Esophagus muscularis mucosa (tissue), 4 donors: ENCODE measurements at regions not wholly inside any gene's neighbourhood (a gene's known extent, or its start where the extent isn't known, plus 50 kb on each side); places are given as distances from the start of the nearest gene placed in this dataset.

Source experiments
- DNase-seq: peaks from one replicate; pipeline ENCODE4 v3.0.0-alpha.2; 2017; ENCODE audit errors: extremely low spot score
- H3K27ac ChIP-seq, 4 donors: fragments of 200-600 bp; sonication (generic); replicated peaks in 1 of 4; 1 replicate in 3 of 4; 2 replicates in 1 of 4; pipeline ENCODE4 v1.5.1; 2016 to 2019; ENCODE audit warnings: mild to moderate bottlenecking in 1 of 4
- H3K27me3 ChIP-seq, 4 donors: fragments of 200-600 bp; sonication (generic); one replicate each; pipeline versions ENCODE4 v1.5.1 to v1.6.0; 2016 to 2019
- H3K36me3 ChIP-seq, 4 donors: fragments of 200-600 bp; sonication (generic); one replicate each; pipeline ENCODE4 v1.5.1; 2016 to 2019
- H3K4me1 ChIP-seq, 4 donors: fragments of 200-600 bp; sonication (generic); one replicate each; pipeline ENCODE4 v1.5.1; 2016 to 2019
- H3K4me3 ChIP-seq, 4 donors: fragments of 200-600 bp; sonication (generic); 1 replicate in 2 of 4; 2 replicates in 2 of 4; pipeline ENCODE4 v1.5.1; 2016 to 2019; ENCODE audit warnings: mild to moderate bottlenecking in 4 of 4, moderate library complexity in 1 of 4
- H3K9me3 ChIP-seq, 4 donors: fragments of 200-600 bp; sonication (generic); 1 replicate in 3 of 4; 2 replicates in 1 of 4; pipeline ENCODE4 v1.5.1; 2016 to 2019
- EP300 ChIP-seq: sonication (generic); formaldehyde crosslinking; IDR thresholded peaks from one replicate; pipeline ENCODE4 v1.6.1; 2017; ENCODE audit warnings: antibody characterized with exemption
- POLR2A ChIP-seq: fragments of 450-650 bp; IDR thresholded peaks from one replicate; pipeline ENCODE4 v1.6.1; 2017; ENCODE audit warnings: antibody characterized with exemption, moderate library complexity, mild to moderate bottlenecking, low read depth
- POLR2AphosphoS5 ChIP-seq, 2 donors: sonication (generic); formaldehyde crosslinking; IDR thresholded peaks; one replicate each; pipeline ENCODE4 v1.6.1; 2017; ENCODE audit warnings: antibody characterized with exemption in 2 of 2
- WGBS: methylation state at CpG from one replicate; pipeline ENCODE4 v1.1.5; 2018; 5-methylcytosine and 5-hydroxymethylcytosine counted together
- intact Hi-C: fragments of 100-400 bp; cut with DNase I; formaldehyde crosslinking; loops from one replicate; pipeline ENCODE4 v1.15.1; 2023
- TF ChIP-seq, protein P1 (sequence below), 3 experiments: fragments of 200-600 bp in 2 of 3; fragments of 450-650 bp in 1 of 3; sonication (generic) in 2 of 3; IDR thresholded peaks; one replicate each; pipeline ENCODE4 v1.5.1; 2017 to 2019; ENCODE audit warnings: antibody characterized with exemption in 3 of 3, mild to moderate bottlenecking in 2 of 3, moderate library complexity in 1 of 3

DNA sequence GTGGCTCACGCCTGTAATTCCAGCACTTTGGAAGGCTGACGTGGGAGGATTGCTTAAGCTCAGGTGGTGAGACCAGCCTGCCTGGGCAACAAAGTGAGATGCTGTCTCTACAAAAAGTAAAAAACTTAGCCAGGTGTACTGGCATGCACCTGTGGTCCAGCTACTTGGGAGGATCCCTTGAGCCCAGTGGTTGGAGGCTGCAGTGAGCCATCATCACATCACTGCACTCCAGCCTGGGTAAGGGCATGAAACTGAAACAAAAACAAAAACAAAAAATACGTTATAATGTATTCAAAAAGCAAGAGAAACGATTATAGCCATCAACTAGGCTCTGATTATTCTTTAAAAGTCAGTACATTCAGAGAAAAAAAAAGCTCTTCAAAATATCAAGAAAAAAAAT lies 62.5 kb downstream of the TCF20 start:
- H3K4me1 ChIP-seq: peaks cover 0 to 3% (median 1%) of the 10 kb centered on the region in 4 donors
- H3K9me3 ChIP-seq: no peaks in the 10 kb centered on the region
- H3K27me3 ChIP-seq: no peaks in the 10 kb centered on the region
- intact Hi-C loops: no loop called here
- H3K27ac ChIP-seq: no peak overlapping the region
- WGBS: 88% methylated on average over 4 of the region's 4 CpGs
- no peak overlapping the region for H3K4me3 ChIP-seq
- TF ChIP-seq EP300 (no peak), POLR2AphosphoS5 (IDR thresholded peaks at IDR 0.05) (no peak), POLR2A (no peak)
- TF ChIP-seq, protein P1, sequence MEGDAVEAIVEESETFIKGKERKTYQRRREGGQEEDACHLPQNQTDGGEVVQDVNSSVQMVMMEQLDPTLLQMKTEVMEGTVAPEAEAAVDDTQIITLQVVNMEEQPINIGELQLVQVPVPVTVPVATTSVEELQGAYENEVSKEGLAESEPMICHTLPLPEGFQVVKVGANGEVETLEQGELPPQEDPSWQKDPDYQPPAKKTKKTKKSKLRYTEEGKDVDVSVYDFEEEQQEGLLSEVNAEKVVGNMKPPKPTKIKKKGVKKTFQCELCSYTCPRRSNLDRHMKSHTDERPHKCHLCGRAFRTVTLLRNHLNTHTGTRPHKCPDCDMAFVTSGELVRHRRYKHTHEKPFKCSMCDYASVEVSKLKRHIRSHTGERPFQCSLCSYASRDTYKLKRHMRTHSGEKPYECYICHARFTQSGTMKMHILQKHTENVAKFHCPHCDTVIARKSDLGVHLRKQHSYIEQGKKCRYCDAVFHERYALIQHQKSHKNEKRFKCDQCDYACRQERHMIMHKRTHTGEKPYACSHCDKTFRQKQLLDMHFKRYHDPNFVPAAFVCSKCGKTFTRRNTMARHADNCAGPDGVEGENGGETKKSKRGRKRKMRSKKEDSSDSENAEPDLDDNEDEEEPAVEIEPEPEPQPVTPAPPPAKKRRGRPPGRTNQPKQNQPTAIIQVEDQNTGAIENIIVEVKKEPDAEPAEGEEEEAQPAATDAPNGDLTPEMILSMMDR (IDR thresholded peaks at IDR 0.05): no peak
- DNase-seq: no peak
- H3K36me3 ChIP-seq: peaks cover 2 to 42% (median 32%) of the 10 kb centered on the region in 4 donors

DNA sequence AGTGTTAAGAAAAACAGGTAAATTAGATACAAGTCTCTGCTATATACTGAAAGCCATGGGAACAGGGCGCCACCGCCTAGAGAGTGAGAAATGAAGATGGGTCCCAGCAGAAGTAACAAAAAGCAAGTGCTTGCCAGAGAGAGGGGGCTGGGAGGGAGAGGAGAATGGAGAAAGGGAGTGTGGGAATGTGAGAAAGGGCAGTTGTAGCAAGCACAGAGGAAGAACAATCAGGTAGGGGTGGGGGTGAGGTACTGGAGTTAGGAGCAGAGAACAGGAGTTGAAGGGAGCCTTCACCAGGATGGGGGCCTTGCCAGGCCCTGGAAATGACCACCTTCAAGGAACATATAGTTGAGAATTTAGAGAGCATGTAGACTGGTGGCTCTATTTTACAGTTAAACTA lies 66.8 kb downstream of the TCF20 start:
- DNase-seq: no peak
- H3K4me1 ChIP-seq: peaks cover 0 to 3% (median 1%) of the 10 kb centered on the region in 4 donors
- no peaks in the 10 kb centered on the region for H3K9me3 ChIP-seq
- H3K36me3 ChIP-seq: peaks cover 0 to 13% (median 0%) of the 10 kb centered on the region in 4 donors
- intact Hi-C loops: no loop called here
- H3K27ac ChIP-seq: no peak overlapping the region
- no peaks in the 10 kb centered on the region for H3K27me3 ChIP-seq
- WGBS: 98% methylated on average over 2 of the region's 2 CpGs
- TF ChIP-seq POLR2A (no peak), POLR2AphosphoS5 (IDR thresholded peaks at IDR 0.05) (no peak), EP300 (no peak)
- TF ChIP-seq, protein P1 (IDR thresholded peaks at IDR 0.05): no peak
- no peak overlapping the region for H3K4me3 ChIP-seq

DNA sequence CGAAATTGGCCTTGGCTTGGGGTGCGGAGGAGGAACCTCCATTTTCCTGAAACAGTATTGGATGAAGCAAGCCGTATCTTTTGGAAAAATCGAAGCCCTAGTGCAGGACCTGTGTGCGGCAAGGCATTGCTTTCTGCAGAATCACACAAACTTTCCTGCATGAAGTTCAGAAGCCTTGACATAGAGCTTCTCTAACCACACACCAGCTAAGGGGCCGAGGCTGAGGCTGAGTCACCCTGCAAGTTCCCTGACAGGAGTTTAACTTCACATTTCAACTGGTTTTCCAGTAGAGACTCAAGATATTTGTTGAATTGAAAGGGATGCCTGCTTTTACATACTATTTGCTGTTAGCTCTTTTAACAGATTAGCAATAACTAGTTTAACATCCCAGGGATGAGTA lies 67.8 kb downstream of the TCF20 start:
- 85% methylated on average over 6 of the region's 6 CpGs for WGBS

DNA sequence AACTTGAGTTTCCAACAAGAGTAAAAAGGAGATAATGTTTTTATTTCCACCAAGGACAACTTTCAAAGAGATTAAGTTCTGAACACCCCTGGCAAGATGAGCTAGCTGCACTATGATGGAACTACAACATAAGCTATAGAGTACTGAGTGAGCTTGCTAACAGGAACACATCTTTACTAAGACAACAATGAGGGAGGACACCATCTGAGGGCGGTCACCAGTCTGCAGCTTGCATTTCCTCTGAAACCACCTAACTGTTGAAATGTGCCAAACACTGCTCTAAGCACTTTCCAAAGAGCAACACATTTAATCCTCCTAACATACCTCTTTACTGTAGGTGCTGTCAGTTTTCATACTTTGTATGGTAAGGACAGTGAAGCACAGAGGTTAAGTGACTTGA lies 68.4 kb downstream of the TCF20 start:
- no peaks in the 10 kb centered on the region for H3K9me3 ChIP-seq
- no peak overlapping the region for H3K4me3 ChIP-seq
- H3K4me1 ChIP-seq: peaks cover 0 to under 1% (median 0%) of the 10 kb centered on the region in 4 donors
- no peaks in the 10 kb centered on the region for H3K27me3 ChIP-seq
- 100% methylated on average over 1 of the region's 1 CpG for WGBS
- DNase-seq: no peak
- peaks cover 0 to 8% (median 0%) of the 10 kb centered on the region in 4 donors for H3K36me3 ChIP-seq
- TF ChIP-seq, protein P1 (IDR thresholded peaks at IDR 0.05): no peak
- no peak for TF ChIP-seq POLR2A
- TF ChIP-seq POLR2AphosphoS5 (IDR thresholded peaks at IDR 0.05): no peak
- no peak for TF ChIP-seq EP300
- no peak overlapping the region for H3K27ac ChIP-seq
- intact Hi-C loops: no loop called here

More for the DNA sequence above, 67.8 kb downstream of the TCF20 start:
- Histone ChIP-seq H3K36me3 (peaks cover 0 to 13% (median 0%) of the 10 kb centered on the region in 4 donors), H3K27ac (no peak overlapping the region), H3K9me3 (no peaks in the 10 kb centered on the region), H3K4me3 (no peak overlapping the region), H3K4me1 (peaks cover 0 to 3% (median 0%) of the 10 kb centered on the region in 4 donors), H3K27me3 (no peaks in the 10 kb centered on the region)
- DNase-seq: no peak
- TF ChIP-seq EP300 (no peak), POLR2A (no peak), POLR2AphosphoS5 (IDR thresholded peaks at IDR 0.05) (no peak)
- TF ChIP-seq, protein P1 (IDR thresholded peaks at IDR 0.05): no peak
- intact Hi-C loops: no loop called here

DNA sequence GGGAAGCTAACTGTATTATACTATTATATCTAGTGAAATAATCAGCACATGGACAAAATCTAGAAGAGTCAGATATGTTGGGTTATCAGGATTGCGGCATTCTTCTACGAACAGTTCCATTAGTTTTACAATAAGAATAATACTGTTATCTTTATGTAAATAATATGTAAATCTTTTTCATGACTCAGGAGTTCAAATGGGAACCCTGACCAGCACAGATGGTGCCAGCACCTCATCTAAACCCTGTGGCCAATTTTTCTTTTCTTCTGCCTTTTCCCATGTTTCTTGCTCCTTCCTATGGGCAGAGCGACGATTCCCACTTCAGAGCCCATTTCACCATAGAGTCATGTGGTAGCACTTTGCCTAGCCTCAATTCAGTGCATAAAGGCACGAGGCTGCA lies 68.4 kb upstream of the CYP2D6 start:
- H3K36me3 ChIP-seq: peaks cover 0 to 5% (median 0%) of the 10 kb centered on the region in 4 donors
- H3K27ac ChIP-seq: no peak overlapping the region
- H3K4me1 ChIP-seq: peaks cover 0 to 15% (median 7%) of the 10 kb centered on the region in 4 donors
- H3K9me3 ChIP-seq: no peaks in the 10 kb centered on the region
- intact Hi-C loops: no loop called here
- H3K4me3 ChIP-seq: no peak overlapping the region
- TF ChIP-seq POLR2AphosphoS5 (IDR thresholded peaks at IDR 0.05): no peak
- no peak for TF ChIP-seq POLR2A
- TF ChIP-seq, protein P1 (IDR thresholded peaks at IDR 0.05): no peak
- TF ChIP-seq EP300: no peak
- 96% methylated on average over 5 of the region's 5 CpGs for WGBS
- H3K27me3 ChIP-seq: no peaks in the 10 kb centered on the region
- no peak for DNase-seq
